GM18907 (cell line): ENCODE measurements at regions not wholly inside any gene's neighbourhood (a gene's known extent, or its start where the extent isn't known, plus 50 kb on each side); places are given as distances from the start of the nearest gene placed in this dataset.

Experiments used
- ATAC-seq: cut with Tn5 transposase; IDR thresholded peaks from one replicate; pipeline ENCODE4 v1.9.1; 2021; ENCODE audit warnings: mild to moderate bottlenecking, moderate library complexity; ENCODE audit not compliant: unreplicated experiment

GRCh38 chr16:6861815-6862477 lies 470.7 kb upstream of the RBFOX1 start:
- ATAC-seq, result no peak

- ATAC-seq, result no peak
Observed at GRCh38 chr16:6861135-6861814, 471.4 kb upstream of the RBFOX1 start.

- no peak for ATAC-seq
Observed at GRCh38 chr16:6857575-6857974, 475.1 kb upstream of the RBFOX1 start.

GRCh38 chr16:6856578-6856977 lies 476.1 kb upstream of the RBFOX1 start:
- no peak for ATAC-seq

- ATAC-seq, result no peak
Observed at GRCh38 chr16:6853565-6853964, 479.1 kb upstream of the RBFOX1 start.

GRCh38 chr16:6852643-6853225 lies 479.9 kb upstream of the RBFOX1 start:
- no peak for ATAC-seq

- ATAC-seq, result no peak
Observed at GRCh38 chr16:6846452-6846851, 486.2 kb upstream of the RBFOX1 start.

GRCh38 chr16:6841392-6841791 lies 491.3 kb upstream of the RBFOX1 start:
- no peak for ATAC-seq

- no peak for ATAC-seq
Observed at GRCh38 chr16:6837722-6838121, 494.9 kb upstream of the RBFOX1 start.

GRCh38 chr16:6836766-6837165 lies 495.9 kb upstream of the RBFOX1 start:
- no peak for ATAC-seq

GRCh38 chr16:6835941-6836340 lies 496.7 kb upstream of the RBFOX1 start:
- ATAC-seq, result no peak

- ATAC-seq, result no peak
Observed at GRCh38 chr16:6835516-6835915, 497.1 kb upstream of the RBFOX1 start.

GRCh38 chr16:6828690-6829089 lies 504.0 kb upstream of the RBFOX1 start:
- ATAC-seq, result no peak

- ATAC-seq, result no peak
Observed at GRCh38 chr16:6827931-6828330, 504.7 kb upstream of the RBFOX1 start.

- no peak for ATAC-seq
Observed at GRCh38 chr16:6827267-6827666, 505.4 kb upstream of the RBFOX1 start.

GRCh38 chr16:6822041-6822440 lies 510.6 kb upstream of the RBFOX1 start:
- no peak for ATAC-seq

GRCh38 chr16:6804461-6804860 lies 528.2 kb upstream of the RBFOX1 start:
- no peak for ATAC-seq

- no peak for ATAC-seq
Observed at GRCh38 chr16:6803176-6803575, 529.5 kb upstream of the RBFOX1 start.

- no peak for ATAC-seq
Observed at GRCh38 chr16:6797223-6797622, 535.4 kb upstream of the RBFOX1 start.

GRCh38 chr16:6777624-6778023 lies 555.0 kb upstream of the RBFOX1 start:
- no peak for ATAC-seq

GRCh38 chr16:6775712-6776111 lies 556.9 kb upstream of the RBFOX1 start:
- ATAC-seq, result no peak

GRCh38 chr16:6771956-6772355 lies 560.7 kb upstream of the RBFOX1 start:
- ATAC-seq, result no peak
